Left lung (tissue), 4 donors: ENCODE measurements at regions not wholly inside any gene's neighbourhood (a gene's known extent, or its start where the extent isn't known, plus 50 kb on each side); places are given as distances from the start of the nearest gene placed in this dataset.

Source experiments
- ATAC-seq: fragments of 200-7000 bp; cut with Tn5 transposase; one replicate; pipeline ENCODE4 v1.9.1; 2020; ENCODE audit warnings: moderate library complexity
- DNase-seq, 4 donors: peaks; one replicate each; pipeline ENCODE4 v3.0.0-alpha.2; 2013 to 2020
- H3K27ac ChIP-seq, 2 donors: fragments of 200-600 bp; sonication (generic) in 1 of 2; one replicate each; pipeline versions ENCODE4 v1.5.0 to v1.8.0; 2020 to 2021
- H3K27me3 ChIP-seq, 2 donors: fragments of 200-600 bp; sonication (generic) in 1 of 2; one replicate each; pipeline versions ENCODE4 v1.5.0 to v1.8.0; 2020 to 2021
- H3K36me3 ChIP-seq, 2 donors: fragments of 200-600 bp; sonication (generic) in 1 of 2; one replicate each; pipeline versions ENCODE4 v1.5.0 to v1.8.0; 2020 to 2021
- H3K4me1 ChIP-seq, 2 donors: fragments of 200-600 bp; one replicate each; pipeline ENCODE4 v1.8.0; 2021
- H3K4me3 ChIP-seq, 2 donors: fragments of 200-600 bp; sonication (generic) in 1 of 2; one replicate each; pipeline versions ENCODE4 v1.5.0 to v1.8.0; 2020 to 2021; ENCODE audit warnings: mild to moderate bottlenecking in 1 of 2
- H3K9me3 ChIP-seq, 2 donors: fragments of 200-600 bp; sonication (generic) in 1 of 2; one replicate each; pipeline versions ENCODE4 v1.5.0 to v1.8.0; 2020 to 2021
- intact Hi-C, 2 donors: fragments of 100-400 bp; cut with DNase I; formaldehyde crosslinking; loops; one replicate each; pipeline versions ENCODE4 v1.11.2 to v1.14.2; 2022
- TF ChIP-seq, protein P1 (sequence below), 2 donors: fragments of 200-600 bp; sonication (generic) in 1 of 2; IDR thresholded peaks; one replicate each; pipeline versions ENCODE4 v1.5.0 to v1.8.0; 2021; ENCODE audit warnings: antibody characterized with exemption in 2 of 2
- donor health status: DM: no; HTN: yes; CAD: no.
- donor health status: DM: no; HTN: no; CAD: no.

- DNase-seq (no peak), ATAC-seq (no peak)
- Histone ChIP-seq H3K9me3 (no peaks in the 10 kb centered on the region), H3K4me1 (no peaks in the 10 kb centered on the region), H3K27me3 (no peaks in the 10 kb centered on the region), H3K27ac (no peak overlapping the region), H3K36me3 (no peaks in the 10 kb centered on the region), H3K4me3 (no peak overlapping the region)
- intact Hi-C loops: no loop called here
- TF ChIP-seq, protein P1, sequence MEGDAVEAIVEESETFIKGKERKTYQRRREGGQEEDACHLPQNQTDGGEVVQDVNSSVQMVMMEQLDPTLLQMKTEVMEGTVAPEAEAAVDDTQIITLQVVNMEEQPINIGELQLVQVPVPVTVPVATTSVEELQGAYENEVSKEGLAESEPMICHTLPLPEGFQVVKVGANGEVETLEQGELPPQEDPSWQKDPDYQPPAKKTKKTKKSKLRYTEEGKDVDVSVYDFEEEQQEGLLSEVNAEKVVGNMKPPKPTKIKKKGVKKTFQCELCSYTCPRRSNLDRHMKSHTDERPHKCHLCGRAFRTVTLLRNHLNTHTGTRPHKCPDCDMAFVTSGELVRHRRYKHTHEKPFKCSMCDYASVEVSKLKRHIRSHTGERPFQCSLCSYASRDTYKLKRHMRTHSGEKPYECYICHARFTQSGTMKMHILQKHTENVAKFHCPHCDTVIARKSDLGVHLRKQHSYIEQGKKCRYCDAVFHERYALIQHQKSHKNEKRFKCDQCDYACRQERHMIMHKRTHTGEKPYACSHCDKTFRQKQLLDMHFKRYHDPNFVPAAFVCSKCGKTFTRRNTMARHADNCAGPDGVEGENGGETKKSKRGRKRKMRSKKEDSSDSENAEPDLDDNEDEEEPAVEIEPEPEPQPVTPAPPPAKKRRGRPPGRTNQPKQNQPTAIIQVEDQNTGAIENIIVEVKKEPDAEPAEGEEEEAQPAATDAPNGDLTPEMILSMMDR (IDR thresholded peaks at IDR 0.05): no peak
Measured at GRCh38 chrX:118250445-118250844, 95.5 kb upstream of the WDR44 start.

GRCh38 chrX:118251271-118251670 lies 94.6 kb upstream of the WDR44 start:
- TF ChIP-seq, protein P1 (IDR thresholded peaks at IDR 0.05): no peak
- Histone ChIP-seq H3K9me3 (no peaks in the 10 kb centered on the region), H3K27me3 (no peaks in the 10 kb centered on the region), H3K4me1 (no peaks in the 10 kb centered on the region), H3K27ac (peak overlapping the region in 1 of 2 donors; percentile 7), H3K4me3 (no peak overlapping the region), H3K36me3 (no peaks in the 10 kb centered on the region)
- intact Hi-C loops: no loop called here
- peak; percentile 30 for ATAC-seq
- no peak for DNase-seq

GRCh38 chrX:118252967-118253366 lies 92.9 kb upstream of the WDR44 start:
- TF ChIP-seq, protein P1 (IDR thresholded peaks at IDR 0.05): no peak
- H3K27ac ChIP-seq: no peak overlapping the region

DNA sequence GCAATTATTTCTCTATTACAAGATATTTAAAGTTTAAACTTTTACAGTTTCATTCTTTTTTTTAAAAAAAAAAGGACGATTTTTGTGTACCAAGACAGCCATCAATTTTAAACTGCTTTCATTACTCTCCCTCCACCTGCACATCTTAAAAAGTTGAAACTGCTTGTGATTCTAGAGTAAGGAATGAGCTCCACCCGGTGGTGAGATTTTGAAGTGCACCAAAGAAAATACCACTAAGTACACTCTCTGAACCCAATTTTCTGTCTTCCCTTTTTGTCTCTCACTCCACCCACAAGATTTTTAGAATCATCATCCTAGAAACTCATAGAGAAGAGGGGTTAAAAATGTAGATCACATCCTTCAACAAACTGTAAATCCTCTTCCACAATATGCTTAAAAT lies 91.3 kb upstream of the WDR44 start:
- H3K27ac ChIP-seq: no peak overlapping the region
- DNase-seq: peak in 1 of 4 donors; percentile 50
- no peaks in the 10 kb centered on the region for H3K36me3 ChIP-seq
- TF ChIP-seq, protein P1 (IDR thresholded peaks at IDR 0.05): peak; percentile 46 to 50
- intact Hi-C loops: no loop called here
- H3K4me3 ChIP-seq: no peak overlapping the region
- no peaks in the 10 kb centered on the region for H3K4me1 ChIP-seq
- peak; percentile 77 for ATAC-seq
- no peaks in the 10 kb centered on the region for H3K9me3 ChIP-seq
- no peaks in the 10 kb centered on the region for H3K27me3 ChIP-seq

More at GRCh38 chrX:118252967-118253366, 92.9 kb upstream of the WDR44 start:
- H3K27me3 ChIP-seq: no peaks in the 10 kb centered on the region
- intact Hi-C loops: no loop called here
- no peak for ATAC-seq
- no peaks in the 10 kb centered on the region for H3K4me1 ChIP-seq
- H3K4me3 ChIP-seq: no peak overlapping the region
- H3K36me3 ChIP-seq: no peaks in the 10 kb centered on the region
- no peaks in the 10 kb centered on the region for H3K9me3 ChIP-seq
- DNase-seq: no peak

- no peaks in the 10 kb centered on the region for H3K4me1 ChIP-seq
- H3K36me3 ChIP-seq: no peaks in the 10 kb centered on the region
- H3K27ac ChIP-seq: no peak overlapping the region
- H3K4me3 ChIP-seq: no peak overlapping the region
- ATAC-seq (no peak), DNase-seq (no peak)
- no peaks in the 10 kb centered on the region for H3K9me3 ChIP-seq
- no peaks in the 10 kb centered on the region for H3K27me3 ChIP-seq
- TF ChIP-seq, protein P1 (IDR thresholded peaks at IDR 0.05): no peak
- intact Hi-C loops: no loop called here
Measured at GRCh38 chrX:118255921-118256320, 90.0 kb upstream of the WDR44 start.
